HG03442 (cell line): ENCODE measurements at regions not wholly inside any gene's neighbourhood (a gene's known extent, or its start where the extent isn't known, plus 50 kb on each side); places are given as distances from the start of the nearest gene placed in this dataset.
"Not testable (repeated sequence)": the region's sequence is repeated elsewhere in the genome, so short reads cannot be mapped to it uniquely, and the experiment has no call there.

Source experiments
- ATAC-seq: cut with Tn5 transposase; IDR thresholded peaks from one replicate; pipeline ENCODE4 v1.9.1; 2021; ENCODE audit warnings: mild to moderate bottlenecking, moderate library complexity; ENCODE audit not compliant: unreplicated experiment

DNA sequence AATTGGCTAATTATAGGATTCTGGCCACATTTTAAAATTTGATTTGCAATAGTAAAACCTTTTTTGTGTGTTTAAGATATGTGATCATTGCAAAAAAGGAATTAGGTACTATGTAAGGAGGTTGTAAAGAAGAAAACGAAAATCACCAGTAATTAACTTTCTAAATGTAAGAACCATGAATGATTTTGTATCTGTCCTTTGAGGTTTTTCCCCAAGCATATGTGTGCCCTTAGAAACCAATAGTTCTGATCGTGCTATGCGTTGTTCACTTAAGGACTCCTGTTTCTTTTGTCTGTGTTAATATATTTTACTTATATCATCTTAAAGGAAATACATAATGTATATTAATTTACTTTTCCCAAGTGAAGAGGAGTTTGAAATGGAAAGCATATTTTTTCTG, 410.2 kb downstream of the PSAT1 start:
- ATAC-seq = peak; percentile 40

DNA sequence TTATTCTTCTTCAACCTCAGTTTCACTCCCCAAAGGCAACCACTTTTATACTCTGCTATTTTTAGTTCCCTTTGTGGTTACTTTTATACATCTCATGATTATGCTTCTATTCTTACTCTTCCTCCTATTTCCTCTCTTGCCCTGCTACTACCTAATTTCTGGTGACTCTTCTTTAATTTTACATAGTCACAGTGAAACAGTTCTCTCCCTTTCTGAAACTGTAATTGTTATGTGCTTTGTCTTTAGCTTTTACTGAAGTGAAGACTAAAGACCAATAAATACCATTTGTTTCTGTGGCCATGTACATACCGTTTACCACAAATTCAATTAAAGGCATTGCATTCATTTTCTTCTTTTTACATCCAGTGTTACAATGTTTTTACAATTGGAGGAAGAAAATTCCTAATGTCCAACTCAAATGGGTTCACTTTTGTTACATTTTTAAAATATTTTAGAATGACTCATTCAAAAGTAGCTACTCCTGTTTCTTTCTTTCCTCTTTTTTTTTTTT, 410.6 kb downstream of the PSAT1 start:
- ATAC-seq = peak; percentile 98

DNA sequence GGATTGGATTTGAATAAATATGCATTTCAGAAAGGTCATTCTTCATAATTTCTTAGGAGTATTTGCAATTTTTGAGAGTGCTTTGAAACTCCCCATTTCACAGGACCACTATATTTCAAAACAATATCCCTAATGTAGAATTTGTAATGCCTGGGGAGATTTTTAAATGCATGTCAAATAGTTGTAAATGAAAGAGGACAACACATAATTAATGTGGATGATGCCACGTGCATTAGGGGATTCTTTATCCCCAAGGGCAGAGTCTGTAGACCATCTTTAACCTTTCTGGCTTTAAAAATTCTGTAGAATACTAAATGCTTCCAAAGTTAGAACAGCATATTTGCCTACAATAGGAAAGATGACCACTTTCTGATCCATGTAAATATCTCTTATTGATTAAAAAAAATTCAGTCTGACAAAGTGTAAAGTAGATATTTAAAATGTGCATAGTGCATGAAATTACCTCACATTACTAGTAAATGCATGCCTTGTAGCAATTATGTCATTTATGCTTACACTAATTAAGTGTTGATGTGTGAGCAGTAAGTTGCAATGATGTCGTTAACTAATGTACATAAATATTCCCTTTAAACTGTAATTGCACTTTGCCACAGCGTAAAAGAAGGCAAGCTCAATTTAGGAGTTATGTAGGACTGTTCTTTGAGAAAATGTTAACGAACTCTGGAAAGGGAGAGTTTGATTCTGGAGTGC, 416.1 kb downstream of the PSAT1 start:
- no peak for ATAC-seq

DNA sequence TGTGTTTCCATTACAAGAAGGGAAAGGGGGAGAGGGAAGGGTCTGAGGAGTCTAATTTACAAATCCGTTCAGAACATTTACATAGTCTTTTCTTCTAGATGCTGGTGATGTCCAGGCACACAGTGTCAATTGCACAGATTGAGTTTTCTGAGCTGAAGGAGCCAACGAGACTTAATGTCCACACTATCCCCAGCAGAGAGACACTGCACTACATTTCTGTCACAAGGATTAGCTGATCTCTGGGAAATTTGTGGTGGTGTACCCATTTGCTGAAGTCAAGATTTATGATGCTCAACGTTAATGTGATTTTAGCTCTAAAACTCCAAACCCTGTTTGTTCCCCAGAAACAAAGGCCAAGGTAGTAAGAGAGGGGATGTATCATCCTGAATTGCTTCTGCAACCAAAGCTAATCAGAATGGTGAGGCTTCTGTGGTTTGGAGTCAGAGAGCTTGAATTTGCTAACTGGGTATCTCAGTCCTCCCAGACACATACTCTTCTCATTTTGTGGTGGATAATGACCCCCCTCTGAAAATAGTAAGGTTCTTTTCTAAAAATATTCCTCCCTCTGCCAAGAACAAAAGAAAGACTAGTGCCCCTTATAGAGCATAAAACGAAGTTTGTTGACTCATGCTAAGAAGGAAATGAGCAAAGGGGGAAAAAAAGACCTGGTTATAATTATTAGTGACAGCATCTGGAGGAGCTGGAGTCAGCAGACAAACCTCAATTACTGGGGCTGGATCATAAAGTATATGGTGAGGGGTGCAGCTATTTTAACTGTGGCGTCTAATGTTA, 416.9 kb downstream of the PSAT1 start:
- no peak for ATAC-seq

DNA sequence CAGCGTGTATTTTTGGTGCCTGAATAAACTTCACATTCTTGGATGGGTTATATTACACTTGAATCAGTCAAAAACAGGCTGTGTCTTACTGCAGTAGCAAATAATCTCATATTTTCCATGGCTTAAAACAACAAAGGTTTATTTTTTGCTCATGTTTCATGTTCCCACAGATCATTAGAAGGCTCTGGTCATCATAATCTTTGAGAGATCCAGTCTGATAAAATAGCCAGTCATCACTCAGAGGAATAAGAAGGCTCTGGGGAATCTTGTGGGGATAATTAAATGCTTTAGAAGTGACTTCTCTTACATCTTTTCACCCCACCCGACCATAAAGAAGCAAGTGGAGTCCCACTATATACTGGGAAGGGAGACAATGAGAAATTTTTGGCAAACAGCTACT, 417.7 kb downstream of the PSAT1 start:
- ATAC-seq = no peak

DNA sequence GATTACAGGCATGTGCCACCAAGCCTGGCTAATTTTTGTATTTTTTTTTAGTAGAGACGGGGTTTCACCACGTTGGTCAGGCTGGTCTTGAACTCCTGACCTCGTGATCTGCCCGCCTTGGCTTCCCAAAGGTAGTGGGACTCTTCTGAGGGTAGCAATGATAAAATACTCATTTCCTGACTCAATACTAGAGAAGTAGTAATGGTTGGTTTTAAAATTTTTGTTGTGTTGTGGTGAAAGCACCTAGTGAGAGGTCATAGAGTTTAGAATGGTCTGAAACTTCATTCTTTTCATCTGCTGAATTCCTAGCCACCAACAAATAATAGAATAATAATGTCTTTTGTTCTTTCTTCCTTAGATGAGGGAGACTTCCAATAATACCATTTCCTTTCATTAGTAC, 422.1 kb downstream of the PSAT1 start:
- ATAC-seq = not testable (repeated sequence)

DNA sequence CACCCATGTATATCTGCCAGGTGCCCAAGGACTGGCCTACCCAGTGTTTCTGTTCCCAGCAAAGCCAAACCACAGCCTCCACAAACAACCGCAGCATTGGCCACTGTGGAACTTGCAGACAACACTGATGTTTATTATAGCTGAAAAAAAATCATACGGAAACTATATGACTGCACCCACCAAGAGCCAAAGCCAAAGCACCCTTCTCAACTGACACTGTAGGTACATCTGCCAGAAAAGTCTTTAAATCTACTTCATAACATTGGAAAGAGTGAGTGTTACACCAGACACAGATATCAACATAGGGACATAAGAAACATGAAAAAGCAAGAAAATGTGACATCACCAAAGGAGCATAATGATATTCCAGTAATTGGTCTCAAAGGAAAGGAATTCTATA, 428.0 kb downstream of the PSAT1 start:
- no peak for ATAC-seq

DNA sequence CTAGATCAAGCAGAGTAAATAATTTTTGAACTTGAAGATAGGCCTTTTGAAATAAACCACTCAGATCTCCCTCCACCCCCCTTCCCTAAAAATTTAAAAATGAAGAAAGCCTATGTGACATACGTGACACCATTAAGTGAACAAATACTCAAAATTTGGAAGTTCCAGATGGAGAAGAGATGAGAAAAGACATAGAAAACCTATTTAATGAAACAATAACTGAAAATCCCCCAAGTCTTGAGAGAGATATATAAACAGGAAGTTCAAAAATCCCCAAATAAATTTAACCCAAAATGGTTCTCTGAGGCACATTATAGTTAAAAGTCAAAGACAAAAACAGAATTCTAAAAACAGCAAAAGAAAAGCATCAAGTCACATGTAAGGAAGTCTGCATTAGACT, 428.6 kb downstream of the PSAT1 start:
- ATAC-seq = peak; percentile 30

DNA sequence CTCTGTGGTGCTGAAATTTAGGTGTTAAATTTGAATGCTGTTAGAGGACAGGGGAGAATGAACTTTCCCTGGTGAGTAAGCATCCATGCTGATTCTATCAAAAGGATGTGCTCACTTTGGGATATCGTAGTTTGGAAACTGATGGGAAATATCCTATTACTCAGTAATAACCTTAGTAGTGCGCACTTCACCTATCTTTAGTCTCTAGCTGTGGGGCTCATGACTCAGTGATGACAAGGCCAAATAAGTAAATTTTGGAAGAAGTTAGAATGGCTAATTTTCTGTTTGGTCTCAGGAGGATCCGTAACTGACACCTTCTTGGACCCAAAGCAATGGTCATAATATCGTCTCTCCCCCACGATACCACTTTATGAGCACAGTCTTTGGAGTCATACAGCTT, 448.4 kb downstream of the PSAT1 start:
- no peak for ATAC-seq

DNA sequence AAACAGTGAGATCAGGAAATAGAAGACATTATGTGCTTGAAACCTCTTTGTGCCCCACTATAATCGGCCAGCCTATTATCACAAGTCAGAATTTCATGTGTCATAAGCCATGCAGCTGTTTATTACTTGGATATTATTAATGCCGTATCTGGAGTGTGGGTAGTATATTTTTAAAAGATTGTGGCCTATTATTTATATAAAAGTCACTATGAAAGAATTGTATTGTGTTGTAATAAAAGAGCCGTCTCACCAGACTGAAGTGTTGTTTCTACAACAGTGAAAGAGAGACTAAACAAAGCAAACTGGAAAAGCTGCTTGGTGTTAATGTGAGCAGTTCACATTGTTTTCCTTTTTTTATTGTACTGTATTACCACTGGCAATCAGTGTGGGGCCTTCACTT, 449.1 kb downstream of the PSAT1 start:
- no peak for ATAC-seq

DNA sequence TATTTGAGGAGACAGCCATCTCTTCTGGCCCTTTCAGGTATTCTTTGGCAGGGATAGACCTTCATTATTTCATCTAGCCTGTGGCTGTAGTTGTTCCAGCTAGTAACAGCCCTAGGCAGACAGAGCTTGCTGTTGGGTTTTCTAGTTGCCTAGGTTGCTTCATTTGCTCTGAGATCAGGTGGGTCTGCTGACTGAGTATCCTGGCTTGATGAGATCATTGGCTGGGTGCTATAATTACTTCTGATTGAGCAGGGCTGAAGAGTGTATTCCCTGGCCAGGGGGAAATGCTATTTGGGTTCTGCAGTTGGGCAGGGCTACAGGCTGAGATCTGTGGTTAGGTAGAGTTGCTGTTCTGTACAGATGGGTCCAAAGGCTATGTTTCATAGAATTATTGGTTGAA, 456.1 kb downstream of the PSAT1 start:
- no peak for ATAC-seq

DNA sequence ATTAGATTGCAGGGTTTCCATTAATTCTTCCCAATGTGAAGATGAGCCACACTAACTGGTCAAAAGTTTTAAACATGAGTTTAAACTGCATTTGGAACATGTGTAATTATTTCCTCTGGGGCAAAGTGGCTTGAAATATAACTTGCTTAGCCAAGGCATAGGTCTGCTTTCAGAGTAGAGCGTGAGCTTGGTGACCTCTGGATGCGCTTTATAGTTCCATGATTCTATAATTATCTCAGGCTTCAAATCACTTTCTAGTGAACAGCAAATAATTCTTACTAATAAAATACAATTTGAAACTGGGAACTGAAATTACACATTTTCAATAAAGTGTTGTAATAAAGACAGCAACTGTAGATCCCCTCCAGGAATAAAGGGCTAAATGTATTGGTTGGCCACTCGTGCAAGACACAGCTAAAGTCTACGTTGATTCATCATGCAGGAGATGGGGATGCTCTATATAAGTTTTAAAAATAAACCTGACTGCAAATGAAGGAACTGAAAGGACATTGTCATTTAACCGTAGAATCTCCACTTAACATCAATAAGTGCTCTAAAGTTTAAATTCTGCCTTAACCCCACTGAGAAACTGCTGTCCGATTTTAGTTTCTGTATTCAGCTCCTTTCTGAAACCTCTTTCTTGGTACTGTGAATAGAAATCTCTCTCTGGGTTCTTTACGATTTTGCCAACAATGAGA, 460.0 kb downstream of the PSAT1 start:
- peak; percentile 87 for ATAC-seq

DNA sequence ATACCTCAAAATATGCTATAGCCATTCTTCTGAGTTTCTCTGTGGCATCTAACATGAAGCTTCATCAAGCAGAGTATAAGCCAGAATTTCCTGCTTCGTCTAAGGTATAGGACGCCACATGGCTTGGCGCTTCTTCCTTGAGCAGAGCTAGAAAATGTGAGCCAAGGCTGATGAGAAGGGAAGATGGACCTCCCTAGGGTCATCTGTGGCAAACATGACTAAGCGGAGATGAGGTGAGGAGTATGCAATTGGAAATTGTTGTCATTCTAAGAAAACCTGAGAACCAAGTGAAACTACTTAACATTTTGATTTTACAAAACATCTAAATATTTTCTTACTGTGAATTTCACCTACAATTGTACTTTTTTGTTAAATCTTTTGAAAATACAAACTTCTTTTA, 466.5 kb downstream of the PSAT1 start:
- no peak for ATAC-seq

DNA sequence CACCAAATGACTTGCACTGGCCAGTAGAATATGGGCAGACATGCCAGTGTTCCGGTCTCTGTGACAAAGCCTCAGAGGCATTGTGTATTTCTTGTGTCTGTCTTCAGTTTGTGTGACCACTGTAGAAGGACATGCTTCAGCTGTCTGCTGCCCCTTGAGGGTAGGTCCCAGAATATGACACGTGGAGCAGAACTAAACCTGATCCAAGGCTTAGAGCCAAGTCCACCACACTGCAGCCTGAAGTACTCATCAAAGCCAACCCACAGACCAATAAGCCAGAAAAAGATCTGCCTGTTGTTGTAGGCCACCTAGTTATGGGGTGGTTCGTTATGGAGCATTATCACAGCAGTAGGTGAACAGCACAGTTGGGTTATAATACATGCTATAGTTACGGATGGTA, 468.9 kb downstream of the PSAT1 start:
- ATAC-seq = no peak

DNA sequence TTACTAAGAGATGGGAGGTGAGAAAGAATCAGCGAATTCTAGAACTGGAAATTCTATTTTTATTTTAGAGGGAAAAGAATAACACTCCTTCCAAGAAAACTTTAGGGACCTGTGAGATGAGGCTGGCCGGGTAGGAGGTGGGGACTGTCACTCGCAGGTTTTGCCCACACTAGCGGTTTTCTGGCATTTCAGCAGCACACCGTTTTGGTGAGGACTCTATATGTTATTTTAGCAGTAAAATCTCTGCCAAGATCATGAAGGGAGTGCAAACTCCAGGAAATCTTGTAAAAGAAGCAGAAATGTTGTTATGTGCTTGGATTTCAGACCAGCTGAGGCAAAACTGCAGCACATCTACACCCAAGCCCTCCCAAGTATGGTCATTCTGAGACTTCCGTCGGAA, 470.6 kb downstream of the PSAT1 start:
- ATAC-seq = no peak

DNA sequence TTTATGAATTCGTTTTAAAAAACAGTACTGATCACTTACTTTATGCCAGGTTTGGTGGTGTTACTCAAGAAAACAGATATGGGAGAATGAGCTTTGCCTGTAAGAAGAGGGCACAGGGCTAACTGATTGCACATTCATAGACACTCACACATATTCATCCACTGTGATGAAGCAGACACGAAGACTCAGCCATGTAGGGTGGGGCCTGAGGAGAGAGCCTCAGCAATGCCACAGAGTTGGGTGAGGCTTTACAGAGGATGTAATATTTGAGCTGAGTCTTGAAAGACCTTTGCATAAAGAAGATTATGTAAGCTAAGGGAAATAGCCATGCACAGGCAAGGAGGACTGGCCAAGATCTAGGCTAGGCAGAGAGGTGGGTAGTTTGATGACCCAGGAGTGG, 472.8 kb downstream of the PSAT1 start:
- no peak for ATAC-seq

DNA sequence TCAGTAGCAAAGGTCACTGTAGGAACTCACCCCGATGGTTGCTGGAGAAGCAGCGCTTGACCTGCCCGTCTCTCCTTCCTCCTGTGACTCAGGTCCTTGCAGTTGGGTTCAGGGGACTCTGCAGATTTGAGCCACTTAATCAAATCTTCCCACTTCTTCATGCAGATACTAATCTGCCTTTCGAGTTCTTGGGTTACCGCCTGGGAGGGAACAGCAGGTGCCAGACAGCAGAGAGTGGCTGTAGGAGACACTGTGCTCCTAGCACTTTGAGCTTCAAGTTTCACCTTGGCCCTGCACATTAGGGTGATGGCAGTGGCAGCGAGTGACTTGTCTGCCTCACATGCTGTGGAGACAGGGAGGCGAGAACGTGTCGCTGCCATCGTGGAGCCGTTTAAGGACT, 478.3 kb downstream of the PSAT1 start:
- no peak for ATAC-seq

DNA sequence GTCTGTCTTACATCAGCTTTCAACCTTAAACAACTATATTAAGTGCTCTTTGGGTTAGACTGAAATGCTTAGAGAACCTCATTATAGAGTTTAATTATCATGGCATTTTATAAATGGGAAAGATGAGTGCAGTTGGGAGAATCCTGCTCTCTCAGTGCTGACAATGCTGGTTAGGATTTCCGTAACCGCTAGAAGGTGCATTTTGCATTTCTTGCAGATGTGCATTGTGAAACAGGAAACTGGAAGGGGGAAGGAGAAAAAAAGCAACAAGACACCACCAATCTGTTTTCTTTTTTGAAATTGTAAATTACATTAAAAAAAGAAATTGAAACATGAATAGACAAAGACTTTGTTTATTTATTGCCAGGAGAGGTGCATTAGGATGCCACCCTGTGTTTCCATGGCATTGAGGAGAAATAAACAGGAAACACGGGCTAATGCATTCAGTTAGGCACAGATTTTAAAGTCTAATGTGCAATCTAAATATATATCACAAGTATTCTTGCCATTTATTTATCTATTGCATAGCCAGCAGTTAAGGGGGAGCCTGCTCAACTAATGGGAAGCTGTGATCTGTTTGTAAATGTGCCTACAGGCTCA, 478.9 kb downstream of the PSAT1 start:
- ATAC-seq = no peak

DNA sequence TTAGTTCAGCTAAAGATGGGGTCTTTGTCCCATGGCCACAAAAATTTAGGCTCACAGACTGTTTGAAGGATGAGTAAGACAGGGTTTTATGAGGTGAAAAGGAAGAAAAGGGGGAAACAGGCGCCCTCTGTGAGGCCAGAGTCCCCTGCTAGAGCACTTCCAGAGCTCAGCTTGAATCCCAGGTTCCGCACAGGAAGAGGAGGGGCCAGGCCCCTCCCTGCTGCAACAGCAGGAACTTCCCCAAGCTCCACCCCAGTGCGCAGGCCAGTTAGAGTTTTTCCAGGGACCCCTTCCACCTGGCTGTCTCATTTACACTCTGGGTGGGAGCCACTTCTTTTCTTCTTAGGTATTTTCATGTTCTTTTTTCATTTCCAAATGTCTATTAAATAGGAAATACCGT, 480.8 kb downstream of the PSAT1 start:
- ATAC-seq = no peak

DNA sequence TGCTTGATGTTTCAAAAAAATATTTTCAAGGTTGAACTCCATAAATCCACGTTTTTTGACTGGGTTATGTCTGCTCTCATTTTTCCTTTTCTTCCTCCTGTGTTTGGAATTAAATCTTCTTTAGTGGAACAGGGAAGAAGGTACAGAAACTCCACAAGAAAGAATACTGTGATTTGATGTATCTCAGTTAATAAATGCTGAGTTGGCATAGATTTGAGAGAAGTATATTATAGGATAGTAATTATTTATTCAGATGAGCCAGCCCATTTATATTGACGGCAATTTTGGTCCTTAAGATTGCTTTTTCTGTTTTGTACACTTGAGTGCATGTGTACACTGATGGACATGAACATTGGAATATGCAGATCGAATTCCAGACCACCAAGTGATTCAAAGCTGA, 481.4 kb downstream of the PSAT1 start:
- no peak for ATAC-seq

DNA sequence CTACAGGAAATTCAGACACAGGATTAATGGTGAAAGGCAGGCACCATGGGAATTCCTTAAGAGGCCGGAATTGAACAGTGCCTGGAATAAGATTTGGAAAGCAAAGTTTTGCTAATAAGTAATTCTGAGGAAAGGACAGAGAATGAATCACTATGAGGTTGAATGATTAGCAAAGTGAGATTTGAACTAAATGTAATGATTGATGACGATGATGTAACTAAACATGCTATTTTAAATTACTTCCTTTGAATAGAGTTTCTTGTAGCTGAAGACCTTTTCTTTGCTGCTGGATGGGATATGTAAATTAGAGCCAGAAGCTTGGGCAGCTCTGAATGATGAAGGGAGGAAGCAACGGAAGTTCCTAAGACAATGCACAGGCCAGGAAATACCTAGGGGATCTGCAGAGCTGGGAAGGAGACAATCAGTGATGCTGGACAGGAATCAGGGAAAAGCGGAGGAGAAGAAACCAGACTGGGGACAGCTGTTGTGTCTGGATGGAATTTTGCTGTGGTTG, 482.0 kb downstream of the PSAT1 start:
- no peak for ATAC-seq
